ENCODE measurements at regions not wholly inside any gene's neighbourhood (a gene's known extent, or its start where the extent isn't known, plus 50 kb on each side); places are given as distances from the start of the nearest gene placed in this dataset.

DNA sequence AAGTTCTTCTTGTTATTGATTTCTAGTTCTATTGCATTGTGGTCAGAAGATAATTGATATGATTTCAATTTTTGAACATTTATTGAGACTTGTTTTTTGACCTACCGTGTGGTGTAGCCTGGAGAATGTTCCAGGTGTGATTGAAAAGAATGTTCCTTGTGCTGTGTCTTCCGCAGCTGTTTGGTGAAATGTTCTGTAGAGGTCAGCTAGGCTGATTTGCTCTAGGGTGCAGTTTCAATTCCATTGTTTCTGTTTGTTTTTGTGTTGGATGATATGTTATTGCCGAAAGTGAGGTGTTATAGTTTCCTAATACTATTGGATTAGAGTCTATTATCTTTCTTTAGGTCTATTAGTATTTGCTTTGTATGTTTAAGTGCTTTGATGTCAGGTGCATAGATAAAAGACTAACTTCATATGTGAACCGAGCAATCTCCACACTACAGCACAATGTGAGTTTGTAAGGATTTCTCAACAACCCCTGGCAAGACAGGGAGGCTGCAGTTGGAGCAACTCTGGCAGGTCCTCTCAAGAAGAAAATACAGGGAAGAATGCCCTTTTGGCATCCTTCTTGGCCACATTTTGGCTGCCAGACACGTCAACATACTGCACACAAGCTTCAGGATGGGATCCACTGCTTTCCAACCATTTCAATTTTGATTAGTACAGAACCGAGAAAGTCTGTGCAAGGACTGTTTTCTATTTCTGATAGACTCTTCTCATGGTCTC, 320.7 kb downstream of the RNF144B start (continued):
- TF ChIP-seq, protein P1, sequence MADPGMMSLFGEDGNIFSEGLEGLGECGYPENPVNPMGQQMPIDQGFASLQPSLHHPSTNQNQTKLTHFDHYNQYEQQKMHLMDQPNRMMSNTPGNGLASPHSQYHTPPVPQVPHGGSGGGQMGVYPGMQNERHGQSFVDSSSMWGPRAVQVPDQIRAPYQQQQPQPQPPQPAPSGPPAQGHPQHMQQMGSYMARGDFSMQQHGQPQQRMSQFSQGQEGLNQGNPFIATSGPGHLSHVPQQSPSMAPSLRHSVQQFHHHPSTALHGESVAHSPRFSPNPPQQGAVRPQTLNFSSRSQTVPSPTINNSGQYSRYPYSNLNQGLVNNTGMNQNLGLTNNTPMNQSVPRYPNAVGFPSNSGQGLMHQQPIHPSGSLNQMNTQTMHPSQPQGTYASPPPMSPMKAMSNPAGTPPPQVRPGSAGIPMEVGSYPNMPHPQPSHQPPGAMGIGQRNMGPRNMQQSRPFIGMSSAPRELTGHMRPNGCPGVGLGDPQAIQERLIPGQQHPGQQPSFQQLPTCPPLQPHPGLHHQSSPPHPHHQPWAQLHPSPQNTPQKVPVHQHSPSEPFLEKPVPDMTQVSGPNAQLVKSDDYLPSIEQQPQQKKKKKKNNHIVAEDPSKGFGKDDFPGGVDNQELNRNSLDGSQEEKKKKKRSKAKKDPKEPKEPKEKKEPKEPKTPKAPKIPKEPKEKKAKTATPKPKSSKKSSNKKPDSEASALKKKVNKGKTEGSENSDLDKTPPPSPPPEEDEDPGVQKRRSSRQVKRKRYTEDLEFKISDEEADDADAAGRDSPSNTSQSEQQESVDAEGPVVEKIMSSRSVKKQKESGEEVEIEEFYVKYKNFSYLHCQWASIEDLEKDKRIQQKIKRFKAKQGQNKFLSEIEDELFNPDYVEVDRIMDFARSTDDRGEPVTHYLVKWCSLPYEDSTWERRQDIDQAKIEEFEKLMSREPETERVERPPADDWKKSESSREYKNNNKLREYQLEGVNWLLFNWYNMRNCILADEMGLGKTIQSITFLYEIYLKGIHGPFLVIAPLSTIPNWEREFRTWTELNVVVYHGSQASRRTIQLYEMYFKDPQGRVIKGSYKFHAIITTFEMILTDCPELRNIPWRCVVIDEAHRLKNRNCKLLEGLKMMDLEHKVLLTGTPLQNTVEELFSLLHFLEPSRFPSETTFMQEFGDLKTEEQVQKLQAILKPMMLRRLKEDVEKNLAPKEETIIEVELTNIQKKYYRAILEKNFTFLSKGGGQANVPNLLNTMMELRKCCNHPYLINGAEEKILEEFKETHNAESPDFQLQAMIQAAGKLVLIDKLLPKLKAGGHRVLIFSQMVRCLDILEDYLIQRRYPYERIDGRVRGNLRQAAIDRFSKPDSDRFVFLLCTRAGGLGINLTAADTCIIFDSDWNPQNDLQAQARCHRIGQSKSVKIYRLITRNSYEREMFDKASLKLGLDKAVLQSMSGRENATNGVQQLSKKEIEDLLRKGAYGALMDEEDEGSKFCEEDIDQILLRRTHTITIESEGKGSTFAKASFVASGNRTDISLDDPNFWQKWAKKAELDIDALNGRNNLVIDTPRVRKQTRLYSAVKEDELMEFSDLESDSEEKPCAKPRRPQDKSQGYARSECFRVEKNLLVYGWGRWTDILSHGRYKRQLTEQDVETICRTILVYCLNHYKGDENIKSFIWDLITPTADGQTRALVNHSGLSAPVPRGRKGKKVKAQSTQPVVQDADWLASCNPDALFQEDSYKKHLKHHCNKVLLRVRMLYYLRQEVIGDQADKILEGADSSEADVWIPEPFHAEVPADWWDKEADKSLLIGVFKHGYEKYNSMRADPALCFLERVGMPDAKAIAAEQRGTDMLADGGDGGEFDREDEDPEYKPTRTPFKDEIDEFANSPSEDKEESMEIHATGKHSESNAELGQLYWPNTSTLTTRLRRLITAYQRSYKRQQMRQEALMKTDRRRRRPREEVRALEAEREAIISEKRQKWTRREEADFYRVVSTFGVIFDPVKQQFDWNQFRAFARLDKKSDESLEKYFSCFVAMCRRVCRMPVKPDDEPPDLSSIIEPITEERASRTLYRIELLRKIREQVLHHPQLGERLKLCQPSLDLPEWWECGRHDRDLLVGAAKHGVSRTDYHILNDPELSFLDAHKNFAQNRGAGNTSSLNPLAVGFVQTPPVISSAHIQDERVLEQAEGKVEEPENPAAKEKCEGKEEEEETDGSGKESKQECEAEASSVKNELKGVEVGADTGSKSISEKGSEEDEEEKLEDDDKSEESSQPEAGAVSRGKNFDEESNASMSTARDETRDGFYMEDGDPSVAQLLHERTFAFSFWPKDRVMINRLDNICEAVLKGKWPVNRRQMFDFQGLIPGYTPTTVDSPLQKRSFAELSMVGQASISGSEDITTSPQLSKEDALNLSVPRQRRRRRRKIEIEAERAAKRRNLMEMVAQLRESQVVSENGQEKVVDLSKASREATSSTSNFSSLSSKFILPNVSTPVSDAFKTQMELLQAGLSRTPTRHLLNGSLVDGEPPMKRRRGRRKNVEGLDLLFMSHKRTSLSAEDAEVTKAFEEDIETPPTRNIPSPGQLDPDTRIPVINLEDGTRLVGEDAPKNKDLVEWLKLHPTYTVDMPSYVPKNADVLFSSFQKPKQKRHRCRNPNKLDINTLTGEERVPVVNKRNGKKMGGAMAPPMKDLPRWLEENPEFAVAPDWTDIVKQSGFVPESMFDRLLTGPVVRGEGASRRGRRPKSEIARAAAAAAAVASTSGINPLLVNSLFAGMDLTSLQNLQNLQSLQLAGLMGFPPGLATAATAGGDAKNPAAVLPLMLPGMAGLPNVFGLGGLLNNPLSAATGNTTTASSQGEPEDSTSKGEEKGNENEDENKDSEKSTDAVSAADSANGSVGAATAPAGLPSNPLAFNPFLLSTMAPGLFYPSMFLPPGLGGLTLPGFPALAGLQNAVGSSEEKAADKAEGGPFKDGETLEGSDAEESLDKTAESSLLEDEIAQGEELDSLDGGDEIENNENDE (IDR thresholded peaks at IDR 0.05; ENCODE audit: insufficient replicate concordance, low read length): no peak
- TF ChIP-seq RAD21 (IDR thresholded peaks at IDR 0.05 in 1 of 2, conservative IDR thresholded peaks at IDR 0.05 in 1 of 2; ENCODE audit: low read depth in 2 of 2, low read length in 2 of 2) (no peak), SIX5 (IDR thresholded peaks at IDR 0.05; ENCODE audit: low read depth, low read length) (no peak), NRF1 (IDR thresholded peaks at IDR 0.05; ENCODE audit: low read depth, low read length) (no peak), MAFK (IDR thresholded peaks at IDR 0.05; ENCODE audit: low read depth, low read length) (no peak), RNF2 (IDR thresholded peaks at IDR 0.05; ENCODE audit: borderline replicate concordance, low read depth, low read length, missing control alignments, poor library complexity, severe bottlenecking) (no peak)

Measured in H1 (cell line).